Hepatocyte (in vitro differentiated cells): ENCODE measurements at regions not wholly inside any gene's neighbourhood (a gene's known extent, or its start where the extent isn't known, plus 50 kb on each side); places are given as distances from the start of the nearest gene placed in this dataset.

ENCODE experiments used
- DNase-seq: peaks from one replicate; pipeline ENCODE4 v3.0.0-alpha.2; 2016; ENCODE audit warnings: low spot score
- H2AFZ ChIP-seq: fragments of 200-600 bp; sonication (generic); 2 replicates; pipeline ENCODE4 v1.6.0; 2016; ENCODE audit warnings: antibody characterized with exemption, mild to moderate bottlenecking
- H3K27ac ChIP-seq: fragments of 200-600 bp; sonication (generic); 2 replicates; pipeline ENCODE4 v1.5.1; 2016; ENCODE audit warnings: mild to moderate bottlenecking
- H3K27me3 ChIP-seq: fragments of 200-600 bp; sonication (generic); 2 replicates; pipeline ENCODE4 v1.6.1; 2016
- H3K36me3 ChIP-seq: fragments of 200-600 bp; sonication (generic); replicated peaks from 2 replicates; pipeline ENCODE4 v1.5.1; 2016; ENCODE audit warnings: low read depth; ENCODE audit not compliant: insufficient read depth
- H3K4me1 ChIP-seq: fragments of 200-600 bp; sonication (generic); 2 replicates; pipeline ENCODE4 v1.5.1; 2016; ENCODE audit warnings: mild to moderate bottlenecking, moderate library complexity; ENCODE audit not compliant: insufficient read depth
- H3K4me2 ChIP-seq: fragments of 200-600 bp; sonication (generic); 2 replicates; pipeline ENCODE4 v1.6.0; 2016
- H3K4me3 ChIP-seq: fragments of 200-600 bp; sonication (generic); 2 replicates; pipeline ENCODE4 v1.5.1; 2016; ENCODE audit warnings: mild to moderate bottlenecking
- H3K79me2 ChIP-seq: fragments of 200-600 bp; sonication (generic); 2 replicates; pipeline ENCODE4 v1.6.0; 2017; ENCODE audit warnings: mild to moderate bottlenecking
- H3K9me2 ChIP-seq: fragments of 200-600 bp; sonication (generic); replicated peaks from 2 replicates; pipeline ENCODE4 v1.6.0; 2017; ENCODE audit warnings: mild to moderate bottlenecking; ENCODE audit not compliant: insufficient read depth
- H3K9me3 ChIP-seq: fragments of 200-600 bp; sonication (generic); 2 replicates; pipeline ENCODE4 v1.5.1; 2016; ENCODE audit warnings: low read depth, mild to moderate bottlenecking
- H4K20me1 ChIP-seq: fragments of 200-600 bp; sonication (generic); 2 replicates; pipeline ENCODE4 v1.6.0; 2016; ENCODE audit warnings: mild to moderate bottlenecking; ENCODE audit not compliant: insufficient read depth, poor library complexity, severe bottlenecking
- EZH2 ChIP-seq: fragments of 200-600 bp; sonication (generic); IDR thresholded peaks from 2 replicates; pipeline ENCODE4 v1.6.1; 2016; ENCODE audit warnings: antibody characterized with exemption, mild to moderate bottlenecking, borderline replicate concordance
- EZH2phosphoT487 ChIP-seq: fragments of 200-600 bp; sonication (generic); IDR thresholded peaks from one replicate; pipeline ENCODE4 v1.6.1; 2018; ENCODE audit warnings: antibody characterized with exemption, mild to moderate bottlenecking, low read depth, moderate library complexity; ENCODE audit not compliant: unreplicated experiment, severe bottlenecking
- WGBS: methylation state at CpG from one replicate; pipeline ENCODE4 v1.1.6; 2016; ENCODE audit warnings: low lambda C conversion rate; ENCODE audit errors: missing lambda C conversion rate; 5-methylcytosine and 5-hydroxymethylcytosine counted together
- TF ChIP-seq, protein P1 (sequence below): fragments of 200-600 bp; sonication (generic); IDR thresholded peaks from 2 replicates; pipeline ENCODE4 v1.5.1; 2016; ENCODE audit warnings: antibody characterized with exemption, mild to moderate bottlenecking; ENCODE audit not compliant: poor library complexity

DNA sequence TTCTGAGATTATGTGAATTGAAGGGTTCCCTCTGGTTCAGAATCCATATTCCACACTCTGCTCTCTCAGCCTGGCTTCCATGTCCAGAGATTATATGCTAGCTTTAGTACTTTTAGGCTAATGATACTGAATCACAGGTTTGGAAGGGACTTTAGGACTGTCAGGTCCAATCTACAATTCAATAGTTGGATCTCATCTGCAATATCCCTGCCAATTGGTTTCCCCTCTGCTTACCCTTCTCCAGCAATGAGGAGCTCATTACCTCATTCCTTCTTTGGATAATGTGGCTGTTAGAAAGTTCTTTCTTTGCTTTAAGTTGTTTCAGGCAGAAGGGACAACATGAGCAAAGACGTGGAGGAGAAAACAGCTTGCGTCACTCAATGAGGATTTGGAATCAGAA lies 245.3 kb downstream of the PLPP3 start:
- H3K4me3 ChIP-seq: no peak overlapping the region
- H3K36me3 ChIP-seq: no peaks in the 10 kb centered on the region
- H3K9me3 ChIP-seq: no peaks in the 10 kb centered on the region
- WGBS: 79% methylated on average over 2 of the region's 2 CpGs
- H3K27me3 ChIP-seq: no peaks in the 10 kb centered on the region
- no peaks in the 10 kb centered on the region for H3K9me2 ChIP-seq
- no peak overlapping the region for H2AFZ ChIP-seq
- TF ChIP-seq EZH2 (no peak), EZH2phosphoT487 (no peak)
- TF ChIP-seq, protein P1, sequence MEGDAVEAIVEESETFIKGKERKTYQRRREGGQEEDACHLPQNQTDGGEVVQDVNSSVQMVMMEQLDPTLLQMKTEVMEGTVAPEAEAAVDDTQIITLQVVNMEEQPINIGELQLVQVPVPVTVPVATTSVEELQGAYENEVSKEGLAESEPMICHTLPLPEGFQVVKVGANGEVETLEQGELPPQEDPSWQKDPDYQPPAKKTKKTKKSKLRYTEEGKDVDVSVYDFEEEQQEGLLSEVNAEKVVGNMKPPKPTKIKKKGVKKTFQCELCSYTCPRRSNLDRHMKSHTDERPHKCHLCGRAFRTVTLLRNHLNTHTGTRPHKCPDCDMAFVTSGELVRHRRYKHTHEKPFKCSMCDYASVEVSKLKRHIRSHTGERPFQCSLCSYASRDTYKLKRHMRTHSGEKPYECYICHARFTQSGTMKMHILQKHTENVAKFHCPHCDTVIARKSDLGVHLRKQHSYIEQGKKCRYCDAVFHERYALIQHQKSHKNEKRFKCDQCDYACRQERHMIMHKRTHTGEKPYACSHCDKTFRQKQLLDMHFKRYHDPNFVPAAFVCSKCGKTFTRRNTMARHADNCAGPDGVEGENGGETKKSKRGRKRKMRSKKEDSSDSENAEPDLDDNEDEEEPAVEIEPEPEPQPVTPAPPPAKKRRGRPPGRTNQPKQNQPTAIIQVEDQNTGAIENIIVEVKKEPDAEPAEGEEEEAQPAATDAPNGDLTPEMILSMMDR: no peak
- peaks cover 30% of the 10 kb centered on the region for H3K4me1 ChIP-seq
- H3K4me2 ChIP-seq: no peak overlapping the region
- no peak overlapping the region for H3K27ac ChIP-seq
- no peak for DNase-seq
- no peaks in the 10 kb centered on the region for H4K20me1 ChIP-seq
- no peaks in the 10 kb centered on the region for H3K79me2 ChIP-seq

- DNase-seq: no peak
- H4K20me1 ChIP-seq: no peaks in the 10 kb centered on the region
- TF ChIP-seq, protein P1: no peak
- TF ChIP-seq EZH2phosphoT487 (no peak), EZH2 (no peak)
- no peak overlapping the region for H3K4me2 ChIP-seq
- H3K27me3 ChIP-seq: no peaks in the 10 kb centered on the region
- peaks cover 30% of the 10 kb centered on the region for H3K4me1 ChIP-seq
- H3K36me3 ChIP-seq: no peaks in the 10 kb centered on the region
- H3K9me2 ChIP-seq: no peaks in the 10 kb centered on the region
- 96% methylated on average over 2 of the region's 2 CpGs for WGBS
- no peaks in the 10 kb centered on the region for H3K9me3 ChIP-seq
- no peak overlapping the region for H3K4me3 ChIP-seq
- H2AFZ ChIP-seq: no peak overlapping the region
- no peaks in the 10 kb centered on the region for H3K79me2 ChIP-seq
- H3K27ac ChIP-seq: no peak overlapping the region
Measured at GRCh38 chr1:56333461-56333860, 245.9 kb downstream of the PLPP3 start.

DNA sequence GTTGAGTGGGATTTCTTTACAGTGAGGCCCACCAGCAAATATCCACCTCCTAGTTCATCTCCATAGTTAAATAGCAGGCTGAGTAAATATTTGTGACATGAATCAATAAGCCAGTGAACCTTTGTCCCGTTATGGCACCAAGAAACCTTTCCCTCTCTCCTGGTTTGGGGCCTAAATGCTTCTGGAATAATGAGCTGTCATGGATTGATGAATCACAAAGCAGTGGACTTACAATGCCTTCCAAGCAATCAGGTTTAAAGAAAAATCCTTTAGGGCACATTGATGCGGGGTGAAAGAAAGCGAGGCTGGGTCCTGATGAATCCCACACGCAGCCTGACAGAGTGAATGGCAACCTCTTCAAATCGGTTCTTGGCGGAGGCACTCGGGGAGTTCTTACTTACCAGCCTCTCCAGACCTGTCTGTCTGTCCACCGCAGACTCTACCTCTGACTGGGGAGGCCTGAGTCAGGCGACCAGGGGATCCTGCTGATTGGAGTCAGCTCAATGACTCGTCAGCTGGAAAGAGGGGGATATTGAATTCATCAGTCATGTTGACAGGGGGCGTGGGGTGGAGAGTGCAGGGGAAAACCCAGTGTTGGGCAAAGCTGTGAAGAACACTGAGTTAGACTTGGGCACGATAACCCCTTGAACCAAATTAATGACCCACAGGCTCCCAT lies 247.3 kb downstream of the PLPP3 start:
- Histone ChIP-seq H3K36me3 (no peaks in the 10 kb centered on the region), H4K20me1 (no peaks in the 10 kb centered on the region), H3K4me1 (peaks cover 30% of the 10 kb centered on the region), H3K4me3 (no peak overlapping the region), H3K9me2 (no peaks in the 10 kb centered on the region), H3K9me3 (no peaks in the 10 kb centered on the region), H3K27me3 (no peaks in the 10 kb centered on the region), H3K4me2 (peak overlapping the region; percentile 54), H2AFZ (no peak overlapping the region), H3K27ac (peak overlapping the region; percentile 71), H3K79me2 (no peaks in the 10 kb centered on the region)
- 50% methylated on average over 12 of the region's 12 CpGs for WGBS
- DNase-seq: peak; percentile 40
- TF ChIP-seq, protein P1: no peak
- no peak for TF ChIP-seq EZH2
- no peak for TF ChIP-seq EZH2phosphoT487
